PC-9 (cell line): ENCODE measurements at regions not wholly inside any gene's neighbourhood (a gene's known extent, or its start where the extent isn't known, plus 50 kb on each side); places are given as distances from the start of the nearest gene placed in this dataset.

Experiments used
- EZH2 ChIP-seq: fragments of 200-600 bp; sonication (generic); IDR thresholded peaks from 2 replicates; pipeline ENCODE4 v1.8.0; 2017; ENCODE audit warnings: antibody characterized with exemption, low read depth
- TF ChIP-seq, protein P1 (sequence below): fragments of 200-600 bp; sonication (generic); conservative IDR thresholded peaks from 2 replicates; pipeline ENCODE4 v1.6.1; 2017; ENCODE audit warnings: mixed run types, antibody characterized with exemption, mild to moderate bottlenecking, moderate library complexity

GRCh38 chr12:90335566-90335965, 619.4 kb downstream of the CCER1 start:
- TF ChIP-seq EZH2: no peak
- TF ChIP-seq, protein P1, sequence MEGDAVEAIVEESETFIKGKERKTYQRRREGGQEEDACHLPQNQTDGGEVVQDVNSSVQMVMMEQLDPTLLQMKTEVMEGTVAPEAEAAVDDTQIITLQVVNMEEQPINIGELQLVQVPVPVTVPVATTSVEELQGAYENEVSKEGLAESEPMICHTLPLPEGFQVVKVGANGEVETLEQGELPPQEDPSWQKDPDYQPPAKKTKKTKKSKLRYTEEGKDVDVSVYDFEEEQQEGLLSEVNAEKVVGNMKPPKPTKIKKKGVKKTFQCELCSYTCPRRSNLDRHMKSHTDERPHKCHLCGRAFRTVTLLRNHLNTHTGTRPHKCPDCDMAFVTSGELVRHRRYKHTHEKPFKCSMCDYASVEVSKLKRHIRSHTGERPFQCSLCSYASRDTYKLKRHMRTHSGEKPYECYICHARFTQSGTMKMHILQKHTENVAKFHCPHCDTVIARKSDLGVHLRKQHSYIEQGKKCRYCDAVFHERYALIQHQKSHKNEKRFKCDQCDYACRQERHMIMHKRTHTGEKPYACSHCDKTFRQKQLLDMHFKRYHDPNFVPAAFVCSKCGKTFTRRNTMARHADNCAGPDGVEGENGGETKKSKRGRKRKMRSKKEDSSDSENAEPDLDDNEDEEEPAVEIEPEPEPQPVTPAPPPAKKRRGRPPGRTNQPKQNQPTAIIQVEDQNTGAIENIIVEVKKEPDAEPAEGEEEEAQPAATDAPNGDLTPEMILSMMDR: no peak
